Right cardiac atrium (tissue), 5 donors: ENCODE measurements at regions not wholly inside any gene's neighbourhood (a gene's known extent, or its start where the extent isn't known, plus 50 kb on each side); places are given as distances from the start of the nearest gene placed in this dataset.
A peak's percentile ranks its signal among the peaks of the same experiment; 100 is the strongest.
"Not testable (repeated sequence)": the region's sequence is repeated elsewhere in the genome, so short reads cannot be mapped to it uniquely, and the experiment has no call there.

Source experiments
- ATAC-seq, 2 donors: fragments of 200-7000 bp; cut with Tn5 transposase; one replicate each; pipeline versions ENCODE4 v1.8.0 to v1.9.1; 2020; ENCODE audit warnings: moderate library complexity in 2 of 2, mild to moderate bottlenecking in 1 of 2
- DNase-seq, 3 donors: peaks; one replicate each; pipeline ENCODE4 v3.0.0-alpha.2; 2020
- H3K27ac ChIP-seq: one replicate; pipeline ENCODE4 v1.5.1; 2013; ENCODE audit warnings: mild to moderate bottlenecking, low read length, control low read depth, moderate library complexity
- H3K27me3 ChIP-seq: one replicate; pipeline ENCODE4 v1.6.1; 2013; ENCODE audit not compliant: control insufficient read depth, insufficient read depth
- H3K4me1 ChIP-seq: one replicate; pipeline ENCODE4 v1.6.1; 2013; ENCODE audit warnings: low read length; ENCODE audit not compliant: control insufficient read depth, insufficient read depth
- H3K4me3 ChIP-seq: one replicate; pipeline ENCODE4 v1.5.1; 2013; ENCODE audit warnings: low read length, control low read depth
- H3K9me3 ChIP-seq: one replicate; pipeline ENCODE4 v1.6.1; 2013; ENCODE audit warnings: low read length; ENCODE audit not compliant: control insufficient read depth
- WGBS: extraction: QIAGEN DNeasy Blood & Tissue Kit; methylation state at CpG from one replicate; pipeline ENCODE4 v1.1.7; 2013; 5-methylcytosine and 5-hydroxymethylcytosine counted together
- intact Hi-C, 4 donors: fragments of 100-400 bp; cut with DNase I; formaldehyde crosslinking; loops; one replicate each; pipeline versions ENCODE4 v1.11.0 to v1.14.0; 2022 to 2023
- donor health status: healthy with polysubstance abuse.
- donor health status: DM: no; HTN: yes; CAD: no.
- donor health status: DM: no; HTN: no; CAD: no.
- donor health status: DM: no; HTN: yes; CAD: no; lungs with severe emphysema.
- donor health status: DM: yes; HTN: yes; CAD: no.

GRCh38 chr6:112935402-112936078 is 588.4 kb downstream of the RFPL4B start:
- ATAC-seq, result no peak
- H3K9me3 ChIP-seq, result no peaks in the 10 kb centered on the region
- H3K27ac ChIP-seq, result no peak overlapping the region
- 81% methylated on average over 2 of the region's 2 CpGs for WGBS
- DNase-seq, result no peak
- intact Hi-C loops, result no loop called here
- no peaks in the 10 kb centered on the region for H3K27me3 ChIP-seq
- no peak overlapping the region for H3K4me3 ChIP-seq
- H3K4me1 ChIP-seq, result peaks cover 1% of the 10 kb centered on the region

GRCh38 chr6:112936079-112936472 is 588.9 kb downstream of the RFPL4B start:
- 91% methylated on average over 7 of the region's 7 CpGs for WGBS
- DNase-seq (no peak), ATAC-seq (no peak)
- no peaks in the 10 kb centered on the region for H3K9me3 ChIP-seq
- H3K27ac ChIP-seq, result no peak overlapping the region
- H3K27me3 ChIP-seq, result no peaks in the 10 kb centered on the region
- peaks cover 1% of the 10 kb centered on the region for H3K4me1 ChIP-seq
- no peak overlapping the region for H3K4me3 ChIP-seq
- intact Hi-C loops, result no loop called here

DNA sequence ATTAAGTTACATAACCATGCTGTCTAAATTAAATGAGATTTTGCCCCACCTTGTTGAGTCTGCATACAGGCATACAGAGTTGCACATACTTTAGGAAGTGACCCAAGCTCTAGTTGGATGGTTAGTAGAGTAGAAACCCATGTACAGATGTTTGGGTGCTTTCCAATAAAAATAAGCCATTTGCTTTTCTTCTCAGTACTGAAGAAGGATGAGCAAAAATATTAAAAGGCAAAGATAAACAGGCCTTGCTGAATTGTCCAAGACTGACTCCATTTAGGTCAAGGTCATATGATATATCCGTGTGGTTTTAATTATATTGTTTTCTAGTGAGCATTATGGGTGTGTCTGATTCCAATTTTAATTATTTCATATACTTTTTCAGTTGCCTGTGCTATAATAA is 589.4 kb downstream of the RFPL4B start:
- 30% methylated on average over 1 of the region's 1 CpG for WGBS
- no peak overlapping the region for H3K4me3 ChIP-seq
- no peaks in the 10 kb centered on the region for H3K9me3 ChIP-seq
- H3K4me1 ChIP-seq, result peaks cover 1% of the 10 kb centered on the region
- no peak overlapping the region for H3K27ac ChIP-seq
- no peak for ATAC-seq
- no peaks in the 10 kb centered on the region for H3K27me3 ChIP-seq
- DNase-seq, result no peak
- intact Hi-C loops, result no loop called here

DNA sequence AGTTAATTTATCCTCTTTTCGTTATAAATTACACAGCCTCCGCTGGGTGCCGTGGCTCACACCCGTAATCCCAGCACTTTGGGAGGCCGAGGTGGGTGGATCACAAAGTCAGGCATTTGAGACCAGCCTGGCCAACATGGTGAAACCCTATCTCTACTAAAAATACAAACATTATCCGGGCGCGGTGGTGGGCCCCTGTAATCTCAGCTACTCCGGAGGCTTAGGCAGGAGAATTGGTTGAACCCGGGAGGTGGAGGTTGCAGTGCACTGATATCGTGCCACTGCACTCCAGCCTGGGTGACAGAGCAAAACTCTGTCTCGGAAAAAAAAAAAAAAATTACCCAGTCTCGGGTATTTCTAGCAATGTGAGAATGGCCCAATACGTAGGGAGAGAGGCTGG is 590.6 kb downstream of the RFPL4B start:
- peak in 1 of 3 donors; percentile 15 for DNase-seq
- intact Hi-C loops, H3K27ac ChIP-seq, H3K27me3 ChIP-seq, ATAC-seq, H3K4me1 ChIP-seq, H3K4me3 ChIP-seq, H3K9me3 ChIP-seq: not testable (repeated sequence)
- WGBS, result 97% methylated on average over 14 of the region's 14 CpGs

DNA sequence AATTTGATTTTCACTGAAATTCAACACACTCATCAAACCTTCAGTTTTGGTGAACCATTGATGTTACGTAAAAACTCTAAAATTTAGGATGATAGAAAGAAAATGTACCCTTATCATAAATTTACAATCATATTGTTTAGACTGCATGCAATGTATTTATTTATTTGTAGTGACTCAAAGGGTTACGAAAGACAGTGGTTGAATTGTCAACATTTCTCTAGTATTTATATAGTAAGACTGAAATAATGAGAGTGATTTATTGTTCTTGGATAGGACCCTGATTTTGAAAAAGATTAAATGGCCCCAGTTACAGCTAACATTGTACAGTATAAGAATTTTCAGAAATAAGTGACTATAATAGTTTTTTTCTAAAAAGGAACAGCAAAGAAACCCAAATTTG is 591.5 kb downstream of the RFPL4B start:
- 72% methylated on average over 2 of the region's 2 CpGs for WGBS
- H3K9me3 ChIP-seq, result no peaks in the 10 kb centered on the region
- no peaks in the 10 kb centered on the region for H3K27me3 ChIP-seq
- ATAC-seq (no peak), DNase-seq (no peak)
- no peak overlapping the region for H3K27ac ChIP-seq
- no peaks in the 10 kb centered on the region for H3K4me1 ChIP-seq
- intact Hi-C loops, result no loop called here
- H3K4me3 ChIP-seq, result no peak overlapping the region

- ATAC-seq (peak in 1 of 2 donors; percentile 71), DNase-seq (no peak)
- WGBS, result 55% methylated on average over 1 of the region's 1 CpG
- no peaks in the 10 kb centered on the region for H3K9me3 ChIP-seq
- H3K4me1 ChIP-seq, result no peaks in the 10 kb centered on the region
- H3K27me3 ChIP-seq, result no peaks in the 10 kb centered on the region
- intact Hi-C loops, result no loop called here
- no peak overlapping the region for H3K4me3 ChIP-seq
- H3K27ac ChIP-seq, result no peak overlapping the region
Measured at GRCh38 chr6:112939563-112939962, 592.4 kb downstream of the RFPL4B start.

GRCh38 chr6:112941613-112942012 is 594.5 kb downstream of the RFPL4B start:
- ATAC-seq, result no peak
- Histone ChIP-seq H3K27ac (no peak overlapping the region), H3K4me1 (no peaks in the 10 kb centered on the region), H3K9me3 (no peaks in the 10 kb centered on the region), H3K4me3 (no peak overlapping the region), H3K27me3 (no peaks in the 10 kb centered on the region)
- intact Hi-C loops, result no loop called here
- no peak for DNase-seq

DNA sequence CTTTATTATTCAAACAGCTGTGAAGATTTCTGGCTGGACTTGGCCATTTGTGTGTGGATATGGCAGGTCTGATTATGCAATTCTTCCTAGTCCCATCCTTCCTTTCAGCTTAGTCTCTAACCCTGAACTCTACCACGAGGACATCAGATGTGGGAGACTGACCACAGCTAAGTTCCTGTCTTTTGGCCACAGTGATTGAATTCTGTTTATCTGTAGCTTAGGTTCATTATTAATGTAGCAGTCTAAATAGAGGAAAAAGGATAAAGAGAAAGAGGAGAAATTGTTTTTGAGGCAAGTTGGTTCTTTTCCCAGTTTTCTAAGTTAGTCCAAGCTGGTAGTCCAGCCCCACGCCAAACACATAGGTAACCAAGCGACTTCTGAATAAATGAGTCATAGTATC is 598.9 kb downstream of the RFPL4B start:
- ATAC-seq (no peak), DNase-seq (no peak)
- 70% methylated on average over 3 of the region's 3 CpGs for WGBS

GRCh38 chr6:112947507-112947906 is 600.4 kb downstream of the RFPL4B start:
- Histone ChIP-seq H3K9me3 (no peaks in the 10 kb centered on the region), H3K4me1 (no peaks in the 10 kb centered on the region), H3K27me3 (no peaks in the 10 kb centered on the region), H3K27ac (no peak overlapping the region), H3K4me3 (no peak overlapping the region)
- DNase-seq, result no peak
- no peak for ATAC-seq
- intact Hi-C loops, result no loop called here
- 66% methylated on average over 2 of the region's 2 CpGs for WGBS

More for the DNA sequence above, 598.9 kb downstream of the RFPL4B start:
- Histone ChIP-seq H3K4me3 (no peak overlapping the region), H3K27ac (no peak overlapping the region), H3K4me1 (no peaks in the 10 kb centered on the region), H3K27me3 (no peaks in the 10 kb centered on the region), H3K9me3 (no peaks in the 10 kb centered on the region)
- intact Hi-C loops, result no loop called here

- ATAC-seq (no peak), DNase-seq (no peak)
- intact Hi-C loops, result no loop called here
- Histone ChIP-seq H3K27me3 (no peaks in the 10 kb centered on the region), H3K9me3 (no peaks in the 10 kb centered on the region), H3K4me3 (no peak overlapping the region), H3K4me1 (no peaks in the 10 kb centered on the region), H3K27ac (no peak overlapping the region)
- WGBS, result 23% methylated on average over 1 of the region's 1 CpG
Measured at GRCh38 chr6:112951829-112952228, 604.7 kb downstream of the RFPL4B start.

DNA sequence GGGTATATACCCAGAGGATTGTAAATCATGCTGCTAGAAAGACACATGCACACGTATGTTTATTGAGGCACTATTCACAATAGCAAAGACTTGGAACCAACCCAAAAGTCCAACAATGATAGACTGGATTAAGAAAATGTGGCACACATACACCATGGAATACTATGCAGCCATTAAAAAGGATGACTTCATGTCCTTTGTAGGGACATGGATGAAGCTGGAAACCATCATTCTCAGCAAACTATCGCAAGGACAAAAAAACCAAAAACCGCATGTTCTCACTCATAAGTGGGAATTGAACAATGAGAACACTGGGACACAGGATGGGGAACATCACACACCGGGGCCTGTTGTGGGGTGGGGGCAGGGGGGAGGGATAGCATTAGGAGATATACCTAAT is 608.6 kb downstream of the RFPL4B start:
- H3K9me3 ChIP-seq, DNase-seq, H3K27ac ChIP-seq, ATAC-seq, H3K27me3 ChIP-seq, H3K4me1 ChIP-seq, intact Hi-C loops, H3K4me3 ChIP-seq: not testable (repeated sequence)
- WGBS, result 67% methylated on average over 3 of the region's 4 CpGs
